Stromal cell of bone marrow (primary cell): ENCODE measurements at regions not wholly inside any gene's neighbourhood (a gene's known extent, or its start where the extent isn't known, plus 50 kb on each side); places are given as distances from the start of the nearest gene placed in this dataset.

Experiments used
- DNase-seq: peaks from one replicate; pipeline ENCODE4 v3.0.0-alpha.2; 2012; ENCODE audit warnings: low read depth

GRCh38 chr12:42961395-42961794, 371.8 kb upstream of the PRICKLE1 start:
- DNase-seq = no peak

- DNase-seq = no peak
Measured at GRCh38 chr12:42960087-42960527, 370.6 kb upstream of the PRICKLE1 start.

GRCh38 chr12:42958291-42958674, 368.7 kb upstream of the PRICKLE1 start:
- DNase-seq = no peak

GRCh38 chr12:42957561-42958290, 368.2 kb upstream of the PRICKLE1 start:
- no peak for DNase-seq

GRCh38 chr12:42957136-42957535, 367.6 kb upstream of the PRICKLE1 start:
- no peak for DNase-seq

GRCh38 chr12:42953021-42953420, 363.5 kb upstream of the PRICKLE1 start:
- DNase-seq = no peak

- DNase-seq = no peak
Measured at GRCh38 chr12:42946871-42947381, 357.4 kb upstream of the PRICKLE1 start.

- no peak for DNase-seq
Measured at GRCh38 chr12:42945927-42946326, 356.4 kb upstream of the PRICKLE1 start.

GRCh38 chr12:42944516-42944915, 355.0 kb upstream of the PRICKLE1 start:
- no peak for DNase-seq

- no peak for DNase-seq
Measured at GRCh38 chr12:42936991-42937390, 347.4 kb upstream of the PRICKLE1 start.

GRCh38 chr12:42936260-42936659, 346.7 kb upstream of the PRICKLE1 start:
- DNase-seq = no peak

- DNase-seq = no peak
Measured at GRCh38 chr12:42935756-42936155, 346.2 kb upstream of the PRICKLE1 start.

- DNase-seq = no peak
Measured at GRCh38 chr12:42935090-42935489, 345.5 kb upstream of the PRICKLE1 start.

- DNase-seq = no peak
Measured at GRCh38 chr12:42933461-42934081, 344.0 kb upstream of the PRICKLE1 start.

GRCh38 chr12:42932936-42933335, 343.4 kb upstream of the PRICKLE1 start:
- DNase-seq = no peak

GRCh38 chr12:42926232-42926631, 336.7 kb upstream of the PRICKLE1 start:
- no peak for DNase-seq

GRCh38 chr12:42924482-42924881, 334.9 kb upstream of the PRICKLE1 start:
- no peak for DNase-seq

GRCh38 chr12:42923583-42923982, 334.0 kb upstream of the PRICKLE1 start:
- DNase-seq = no peak

- DNase-seq = no peak
Measured at GRCh38 chr12:42923156-42923555, 333.6 kb upstream of the PRICKLE1 start.

GRCh38 chr12:42922505-42922850, 332.9 kb upstream of the PRICKLE1 start:
- DNase-seq = no peak

- DNase-seq = no peak
Measured at GRCh38 chr12:42921741-42922504, 332.4 kb upstream of the PRICKLE1 start.

- DNase-seq = no peak
Measured at GRCh38 chr12:42919691-42920090, 330.1 kb upstream of the PRICKLE1 start.

- no peak for DNase-seq
Measured at GRCh38 chr12:42918443-42918842, 328.9 kb upstream of the PRICKLE1 start.
